SW 1271 (cell line): ENCODE measurements at regions not wholly inside any gene's neighbourhood (a gene's known extent, or its start where the extent isn't known, plus 50 kb on each side); places are given as distances from the start of the nearest gene placed in this dataset.

Source experiments
- DNase-seq, 2 experiments: peaks; one replicate each; lab custom pipeline; 2025; lab: John Stamatoyannopoulos, UW

DNA sequence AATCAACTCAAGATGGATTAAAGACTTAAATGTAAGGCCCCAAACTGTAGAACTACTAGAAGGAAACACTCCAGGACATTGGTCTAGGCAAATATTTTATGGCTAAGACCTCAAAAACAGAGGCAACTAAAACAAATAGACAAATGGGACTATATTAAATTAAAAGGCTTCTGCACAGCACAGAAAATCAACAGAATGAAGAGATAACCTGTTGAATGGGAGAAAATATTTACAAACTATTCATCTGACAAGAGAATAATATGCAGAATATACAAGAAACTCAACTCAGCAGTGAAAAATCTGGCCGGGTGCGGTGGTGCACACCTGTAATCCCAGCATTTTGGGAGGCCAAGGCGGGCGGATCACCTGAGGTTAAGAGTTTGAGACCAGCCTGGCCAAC, 84.1 kb upstream of the HNRNPU start:
- DNase-seq: no peak

- DNase-seq: no peak
Measured at GRCh38 chr1:244945109-244945671, 80.8 kb upstream of the HNRNPU start.

DNA sequence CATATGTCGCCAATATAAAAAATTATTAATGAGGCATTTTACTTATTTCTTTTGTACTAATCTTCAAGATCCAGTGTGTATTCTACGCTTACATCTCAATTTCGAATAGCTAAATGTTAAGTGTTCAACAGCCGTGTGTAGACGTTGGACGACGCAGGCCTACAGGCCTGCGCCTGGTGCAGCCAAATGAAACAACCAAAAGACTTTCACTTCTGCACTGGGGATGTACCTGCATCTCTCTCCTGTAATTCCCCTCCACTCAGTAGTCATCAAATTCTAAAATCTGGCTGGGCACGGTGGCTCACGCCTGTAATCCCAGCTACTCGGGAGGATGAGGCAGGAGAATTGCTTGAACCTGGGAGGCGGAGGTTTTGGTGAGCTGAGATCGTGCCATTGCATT, 76.8 kb upstream of the HNRNPU start:
- no peak for DNase-seq

DNA sequence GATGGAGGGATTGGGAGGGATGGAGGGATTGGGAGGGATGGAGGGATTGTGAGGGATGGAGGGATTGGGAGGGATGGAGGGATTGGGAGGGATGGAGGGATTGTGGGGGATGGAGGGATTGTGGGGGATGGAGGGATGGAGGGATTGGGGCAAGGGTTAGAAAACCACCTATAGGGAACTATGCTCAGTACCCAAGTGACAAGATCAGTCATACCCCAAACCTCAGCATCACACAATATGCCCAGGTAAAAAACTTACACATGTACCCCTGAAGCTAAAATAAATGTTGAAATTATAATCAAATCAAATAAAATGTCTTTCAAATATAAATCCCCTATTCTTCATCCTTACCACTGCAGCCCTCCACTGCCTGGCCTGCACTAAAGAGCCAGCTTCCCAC, 72.8 kb upstream of the HNRNPU start:
- no peak for DNase-seq

GRCh38 chr1:244920911-244921761, 56.8 kb upstream of the HNRNPU start:
- no peak for DNase-seq

- DNase-seq: no peak
Measured at GRCh38 chr1:244919320-244920282, 55.3 kb upstream of the HNRNPU start.

DNA sequence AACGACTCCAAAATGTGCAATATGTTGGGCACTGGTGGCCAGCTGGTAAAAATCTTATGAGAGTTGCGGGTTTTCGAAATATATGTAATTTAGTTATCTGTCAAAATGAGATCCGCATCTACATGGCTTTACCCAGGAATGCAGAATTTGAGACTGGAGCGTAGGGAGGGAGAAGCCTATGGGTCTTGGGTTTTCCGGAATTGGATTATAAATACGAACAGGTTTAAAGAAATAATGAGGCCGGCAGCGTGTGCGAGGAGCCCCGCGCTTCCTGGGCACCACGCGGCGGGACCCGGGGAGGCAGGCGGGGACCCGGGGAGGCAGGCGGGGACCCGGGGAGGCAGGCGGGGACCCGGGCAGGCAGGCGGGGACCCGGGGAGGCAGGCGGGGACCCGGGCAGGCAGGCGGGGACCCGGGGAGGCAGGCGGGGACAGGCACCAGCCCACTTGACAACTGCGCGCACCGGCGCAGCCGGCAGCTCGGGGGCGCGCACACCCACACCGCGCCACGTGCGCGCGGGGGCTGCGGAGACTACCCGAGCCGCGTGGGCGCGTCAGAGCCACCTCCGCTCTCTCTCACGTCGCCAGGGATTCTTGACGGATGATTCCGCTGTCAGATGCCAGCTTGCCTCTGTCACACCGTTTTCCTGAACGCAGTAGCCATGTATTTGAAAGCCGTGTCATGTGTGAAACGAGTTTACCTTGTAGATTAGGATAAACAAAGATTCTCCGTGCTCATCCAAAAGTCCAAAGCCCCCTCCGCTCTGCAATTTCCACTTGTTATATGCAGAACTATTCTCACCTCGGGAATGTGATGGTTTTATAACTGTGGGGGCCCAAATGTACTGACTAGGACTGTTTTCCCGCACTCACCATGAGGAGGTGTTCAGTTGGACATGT, 54.3 kb upstream of the HNRNPU start:
- peak in 1 of 2 experiments; percentile 53 for DNase-seq

DNA sequence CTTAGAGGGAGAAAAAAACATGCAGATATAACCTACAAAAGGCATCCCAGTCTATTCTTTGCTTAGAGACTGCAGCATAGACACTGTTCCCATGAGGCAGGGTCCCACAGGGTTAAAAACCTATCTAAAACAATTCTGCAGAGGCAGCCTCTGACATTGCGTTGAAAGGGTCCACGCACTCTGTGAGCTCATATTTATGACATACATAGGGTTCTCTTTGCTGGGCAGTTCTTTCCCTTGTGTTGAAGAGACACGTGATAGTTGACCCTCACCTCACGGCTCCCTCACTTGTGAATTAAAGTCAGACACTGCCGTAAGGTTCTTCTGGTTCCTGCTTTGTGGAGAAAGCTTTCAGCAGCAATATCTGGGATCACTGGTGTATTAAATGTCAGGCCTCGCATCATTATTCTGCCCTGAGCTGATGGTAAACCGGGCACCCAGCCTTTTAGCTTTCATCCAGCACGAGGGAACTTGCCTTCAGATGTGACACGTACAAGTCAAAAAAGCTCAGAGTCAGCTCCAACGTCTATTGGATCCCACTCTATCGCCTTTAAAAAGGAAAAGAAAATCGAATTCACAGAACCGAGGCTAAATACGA, 52.8 kb upstream of the HNRNPU start:
- DNase-seq: no peak

- no peak for DNase-seq
Measured at GRCh38 chr1:244915736-244916135, 51.4 kb upstream of the HNRNPU start.

DNA sequence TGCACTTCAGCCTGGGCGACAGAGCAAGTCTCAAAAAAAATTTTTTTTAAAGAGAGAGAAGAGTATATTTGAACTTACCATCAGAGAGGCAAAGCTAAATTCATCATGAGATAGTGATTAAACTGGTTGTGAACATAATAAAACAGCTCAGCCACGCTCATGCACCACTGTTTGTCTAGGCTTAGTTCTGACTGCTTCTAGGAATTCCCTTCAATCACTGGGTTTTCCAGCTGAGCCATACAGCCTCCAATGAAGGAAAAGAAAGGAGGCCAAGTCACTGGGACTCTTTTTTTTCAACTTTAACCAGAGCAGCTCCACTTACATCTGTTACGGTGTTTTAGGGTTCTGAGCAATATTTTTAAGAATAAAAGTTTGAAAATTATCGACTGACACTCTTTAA, 50.4 kb upstream of the HNRNPU start:
- DNase-seq: no peak
